ENCODE measurements at regions not wholly inside any gene's neighbourhood (a gene's known extent, or its start where the extent isn't known, plus 50 kb on each side); places are given as distances from the start of the nearest gene placed in this dataset.

GRCh38 chr22:48941033-48941902, 886.4 kb downstream of the BRD1 start:
- no peak for TF ChIP-seq POLR2A (IDR thresholded peaks at IDR 0.05; ENCODE audit: extremely low read depth, insufficient read length)
- no peak for TF ChIP-seq CTCF (IDR thresholded peaks at IDR 0.05; ENCODE audit: low read depth, low read length)

Measured in NB4 (cell line).